H1 (cell line): ENCODE measurements at regions not wholly inside any gene's neighbourhood (a gene's known extent, or its start where the extent isn't known, plus 50 kb on each side); places are given as distances from the start of the nearest gene placed in this dataset.

Experiments
- CTCF ChIA-PET: fragments of 300-600 bp; sonication (Branson Sonifier 250); formaldehyde crosslinking; loops from one replicate; lab custom pipeline; 2021; ENCODE audit not compliant: partially characterized antibody; lab: Charles Lee
- POLR2A ChIA-PET: fragments of 300-600 bp; sonication (Branson Sonifier 250); formaldehyde crosslinking; loops from one replicate; lab custom pipeline; 2021; ENCODE audit warnings: inconsistent platforms; ENCODE audit not compliant: partially characterized antibody; lab: Charles Lee
- DNase-seq, 2 experiments: peaks; one replicate each; pipeline versions ENCODE4 v3.0.0 to v3.0.0-alpha.2; 2010 to 2022; ENCODE audit warnings: low spot score in 2 of 2, low read depth in 1 of 2, mixed read lengths in 1 of 2
- FAIRE-seq: peaks from 2 replicates; lab custom pipeline; 2011; peaks lifted over from hg19 to GRCh38; lab: Jason Lieb, UNC
- H2AFZ ChIP-seq: 2 replicates; pipeline ENCODE4 v1.8.1; 2012; ENCODE audit warnings: low read length, inconsistent platforms
- H2AK5ac ChIP-seq: 2 replicates; pipeline ENCODE4 v1.6.1; 2013; ENCODE audit warnings: low read depth, low read length
- H2BK120ac ChIP-seq: replicated peaks from 2 replicates; pipeline ENCODE3; 2013; ENCODE audit warnings: low read depth, low read length, inconsistent platforms
- H2BK12ac ChIP-seq: 2 replicates; pipeline ENCODE4 v1.6.1; 2013; ENCODE audit warnings: low read depth, low read length
- H2BK15ac ChIP-seq: 2 replicates; pipeline ENCODE4 v1.6.1; 2013; ENCODE audit warnings: low read length
- H2BK20ac ChIP-seq: 2 replicates; pipeline ENCODE4 v1.6.1; 2013; ENCODE audit warnings: low read length
- H2BK5ac ChIP-seq: 2 replicates; pipeline ENCODE4 v1.6.1; 2013; ENCODE audit warnings: low read depth, low read length
- H3K14ac ChIP-seq: 2 replicates; pipeline ENCODE4 v1.6.1; 2013; ENCODE audit warnings: inconsistent platforms; ENCODE audit not compliant: insufficient read length
- H3K18ac ChIP-seq: 2 replicates; pipeline ENCODE4 v1.6.1; 2013; ENCODE audit warnings: low read length; ENCODE audit errors: extremely low read depth
- H3K23ac ChIP-seq: 2 replicates; pipeline ENCODE4 v1.6.1; 2013; ENCODE audit warnings: inconsistent platforms; ENCODE audit not compliant: insufficient read length
- H3K23me2 ChIP-seq: 2 replicates; pipeline ENCODE4 v1.6.1; 2013; ENCODE audit warnings: low read depth, low read length
- H3K27ac ChIP-seq: 2 replicates; pipeline ENCODE4 v1.6.1; 2011; ENCODE audit warnings: low read depth, low read length, inconsistent platforms
- H3K27me3 ChIP-seq, 4 experiments: replicated peaks in 1 of 4; 1 replicate in 1 of 4; 2 replicates in 3 of 4; pipeline versions ENCODE4 v1.6.1 to v1.8.1; 2011 to 2013; ENCODE audit warnings: low read length in 3 of 4, mild to moderate bottlenecking in 3 of 4, inconsistent platforms in 2 of 4, mixed read lengths in 2 of 4, moderate library complexity in 1 of 4; ENCODE audit not compliant: control insufficient read depth in 3 of 4, insufficient read depth in 3 of 4; ENCODE audit errors: extremely low read depth in 1 of 4
- H3K36me3 ChIP-seq, 4 experiments: 2 replicates each; pipeline versions ENCODE4 v1.6.1 to v1.8.1; 2011 to 2013; ENCODE audit warnings: mild to moderate bottlenecking in 4 of 4, low read length in 3 of 4, moderate library complexity in 2 of 4, control low read depth in 1 of 4, inconsistent platforms in 1 of 4; ENCODE audit not compliant: insufficient read depth in 4 of 4, control insufficient read depth in 2 of 4
- H3K4ac ChIP-seq: replicated peaks from 2 replicates; pipeline ENCODE3; 2013; ENCODE audit warnings: low read length, low read depth, mixed read lengths, inconsistent platforms; ENCODE audit not compliant: insufficient read length
- H3K4me1 ChIP-seq, 4 experiments: replicated peaks in 1 of 4; 1 replicate in 1 of 4; 2 replicates in 3 of 4; pipeline versions ENCODE4 v1.6.1 to v1.8.1; 2011 to 2013; ENCODE audit warnings: low read length in 3 of 4, inconsistent platforms in 2 of 4, mixed read lengths in 1 of 4; ENCODE audit not compliant: insufficient read depth in 4 of 4, control insufficient read depth in 3 of 4
- H3K4me2 ChIP-seq, 2 experiments: 2 replicates each; pipeline versions ENCODE4 v1.6.1 to v1.8.1; 2011 to 2013; ENCODE audit warnings: low read depth in 2 of 2, low read length in 2 of 2, control low read depth in 1 of 2, inconsistent platforms in 1 of 2, mild to moderate bottlenecking in 1 of 2; ENCODE audit not compliant: insufficient read depth in 1 of 2
- H3K4me3 ChIP-seq, 4 experiments: fragments of 200-600, 300-600 bp in 1 of 4; sonication (generic), shearing (Covaris generic), sonication (Bioruptor Twin) in 1 of 4; 2 replicates each; pipeline versions ENCODE4 v1.5.1 to v1.8.1; 2011 to 2016; ENCODE audit warnings: low read length in 4 of 4, low read depth in 3 of 4, control low read depth in 2 of 4, inconsistent platforms in 2 of 4, mild to moderate bottlenecking in 2 of 4, mixed read lengths in 1 of 4, moderate library complexity in 1 of 4; ENCODE audit not compliant: insufficient read depth in 2 of 4; ENCODE audit errors: extremely low read depth in 1 of 4
- H3K56ac ChIP-seq: replicated peaks from 2 replicates; pipeline ENCODE3; 2013; ENCODE audit warnings: low read depth, mild to moderate bottlenecking, mixed read lengths, low read length, inconsistent platforms; ENCODE audit not compliant: insufficient read length
- H3K79me1 ChIP-seq: 2 replicates; pipeline ENCODE4 v1.6.1; 2013; ENCODE audit warnings: low read depth, low read length, control low read depth
- H3K79me2 ChIP-seq, 2 experiments: 2 replicates each; pipeline versions ENCODE4 v1.6.1 to v1.8.1; 2012 to 2013; ENCODE audit warnings: low read length in 2 of 2, mild to moderate bottlenecking in 2 of 2, inconsistent platforms in 1 of 2; ENCODE audit not compliant: insufficient read depth in 2 of 2, control insufficient read depth in 1 of 2
- H3K9ac ChIP-seq, 4 experiments: replicated peaks in 1 of 4; 1 replicate in 1 of 4; 2 replicates in 3 of 4; pipeline versions ENCODE4 v1.6.1 to v1.8.1; 2011 to 2013; ENCODE audit warnings: low read depth in 3 of 4, low read length in 3 of 4, control low read depth in 2 of 4, mild to moderate bottlenecking in 2 of 4, moderate library complexity in 2 of 4, inconsistent platforms in 1 of 4; ENCODE audit errors: extremely low read depth in 1 of 4
- H3K9me3 ChIP-seq, 2 experiments: 2 replicates each; pipeline versions ENCODE4 v1.6.1 to v1.8.1; 2012 to 2013; ENCODE audit warnings: mild to moderate bottlenecking in 2 of 2, moderate library complexity in 2 of 2, control low read depth in 1 of 2, inconsistent platforms in 1 of 2, low read depth in 1 of 2, low read length in 1 of 2, mixed read lengths in 1 of 2; ENCODE audit not compliant: insufficient read depth in 2 of 2
- H4K20me1 ChIP-seq, 2 experiments: replicated peaks in 1 of 2; 2 replicates each; pipeline versions ENCODE3 to v1.8.1; 2011 to 2013; ENCODE audit warnings: inconsistent platforms in 2 of 2, low read length in 2 of 2, mild to moderate bottlenecking in 1 of 2; ENCODE audit not compliant: insufficient read depth in 2 of 2, control insufficient read depth in 1 of 2
- H4K5ac ChIP-seq: 2 replicates; pipeline ENCODE4 v1.6.1; 2013; ENCODE audit warnings: low read length, low read depth, mixed read lengths, inconsistent platforms; ENCODE audit not compliant: insufficient read length
- H4K8ac ChIP-seq: 2 replicates; pipeline ENCODE4 v1.8.0; 2013; ENCODE audit warnings: mild to moderate bottlenecking, moderate library complexity, low read length, inconsistent platforms; ENCODE audit not compliant: insufficient read depth; ENCODE audit errors: extremely low read depth
- H4K91ac ChIP-seq: replicated peaks from 2 replicates; pipeline ENCODE3; 2013; ENCODE audit warnings: low read length, mixed read lengths, inconsistent platforms; ENCODE audit not compliant: insufficient read length
- EP300 ChIP-seq, 2 experiments: IDR thresholded peaks; 1 replicate in 1 of 2; 2 replicates in 1 of 2; pipeline ENCODE4 v1.6.1; 2011 to 2012; ENCODE audit warnings: low read depth in 2 of 2, low read length in 2 of 2, mild to moderate bottlenecking in 2 of 2, borderline replicate concordance in 1 of 2, inconsistent platforms in 1 of 2, moderate library complexity in 1 of 2
- KDM1A ChIP-seq: fragments of 200-600, 300-600 bp; sonication (generic); IDR thresholded peaks from 2 replicates; pipeline ENCODE4 v1.7.1; 2016; ENCODE audit warnings: mild to moderate bottlenecking, low read length, borderline replicate concordance
- RNF2 ChIP-seq: fragments of 200-900, 300-1000 bp; sonication (generic); IDR thresholded peaks from 2 replicates; pipeline ENCODE4 v1.7.1; 2016; ENCODE audit warnings: borderline replicate concordance, low read depth, mild to moderate bottlenecking, antibody characterized with exemption, low read length; ENCODE audit not compliant: poor library complexity, severe bottlenecking; ENCODE audit errors: missing control alignments
- TBP ChIP-seq: IDR thresholded peaks from 2 replicates; pipeline ENCODE4 v1.6.1; 2011; ENCODE audit warnings: low read depth, low read length, improper control_type of control experiment
- WGBS, 2 experiments: shearing (Covaris generic) in 1 of 2; methylation state at CpG; one replicate each; pipeline versions ENCODE4 v1.1.6 to v1.1.7; 2013 to 2015; ENCODE audit warnings: low lambda C conversion rate in 2 of 2, mixed read lengths in 2 of 2, inconsistent platforms in 1 of 2, low coverage in 1 of 2, missing lambda C conversion rate in 1 of 2; ENCODE audit not compliant: insufficient replicate concordance in 2 of 2, insufficient coverage in 1 of 2, insufficient read length in 1 of 2; ENCODE audit errors: extremely low coverage in 1 of 2, missing lambda C conversion rate in 1 of 2; 5-methylcytosine and 5-hydroxymethylcytosine counted together

- no peak overlapping the region for H3K9ac ChIP-seq
- no peak overlapping the region for H2BK15ac ChIP-seq
- H4K91ac ChIP-seq, result no peak overlapping the region
- ChIA-PET POLR2A (no interaction called here), CTCF (interaction anchor here (0.8 to 0.9 kb wide), 2 partner anchors 47 to 233 kb away, joined by 3 to 5 read pairs; no protein-coding TSS in a partner anchor)
- no peak overlapping the region for H3K56ac ChIP-seq
- H2BK5ac ChIP-seq, result no peak overlapping the region
- no peaks in the 10 kb centered on the region for H3K23me2 ChIP-seq
- H4K5ac ChIP-seq, result no peak overlapping the region
- H3K27ac ChIP-seq, result no peak overlapping the region
- H2AFZ ChIP-seq, result no peak overlapping the region
- no peak overlapping the region for H3K18ac ChIP-seq
- H3K4me1 ChIP-seq, result peaks cover 0 to 13% (median 7%) of the 10 kb centered on the region in 4 experiments; a peak in 4 of 7 replicates
- H4K8ac ChIP-seq, result no peak overlapping the region
- no peak overlapping the region for H3K4me3 ChIP-seq
- H3K9me3 ChIP-seq, result no peaks in the 10 kb centered on the region
- H2BK120ac ChIP-seq, result no peak overlapping the region
- H3K79me1 ChIP-seq, result no peaks in the 10 kb centered on the region
- no peak overlapping the region for H3K14ac ChIP-seq
- FAIRE-seq (no peak), DNase-seq (no peak)
- no peak overlapping the region for H3K4me2 ChIP-seq
- H2AK5ac ChIP-seq, result no peak overlapping the region
- H3K79me2 ChIP-seq, result no peaks in the 10 kb centered on the region
- no peak overlapping the region for H2BK20ac ChIP-seq
- 96% methylated on average over 2 of the region's 2 CpGs; no CpG with 5 or more reads in 1 of the 2 experiments for WGBS, 2 experiments
- no peaks in the 10 kb centered on the region for H4K20me1 ChIP-seq
- TF ChIP-seq EP300 (IDR thresholded peaks at IDR 0.05; ENCODE audit: borderline replicate concordance in 1 of 2, low read depth in 2 of 2, low read length in 2 of 2) (no peak), RNF2 (no peak), KDM1A (no peak), TBP (no peak)
- H3K4ac ChIP-seq, result no peak overlapping the region
- no peak overlapping the region for H2BK12ac ChIP-seq
- H3K23ac ChIP-seq, result no peak overlapping the region
- no peaks in the 10 kb centered on the region for H3K27me3 ChIP-seq
- H3K36me3 ChIP-seq, result no peaks in the 10 kb centered on the region
Measured at GRCh38 chr1:163608979-163609378, 287.2 kb downstream of the NUF2 start.
